ENCODE measurements at regions not wholly inside any gene's neighbourhood (a gene's known extent, or its start where the extent isn't known, plus 50 kb on each side); places are given as distances from the start of the nearest gene placed in this dataset.

GRCh38 chr10:128908099-128908498 lies 558.9 kb upstream of the MGMT start:
- TF ChIP-seq POLR2A (IDR thresholded peaks at IDR 0.05; ENCODE audit: low read length) (no peak), GATA1 (IDR thresholded peaks at IDR 0.05; ENCODE audit: low read depth, low read length) (no peak)

All from erythroblast (primary cell).